Neural cell (in vitro differentiated cells): ENCODE measurements at regions not wholly inside any gene's neighbourhood (a gene's known extent, or its start where the extent isn't known, plus 50 kb on each side); places are given as distances from the start of the nearest gene placed in this dataset.
"Not testable (repeated sequence)": the region's sequence is repeated elsewhere in the genome, so short reads cannot be mapped to it uniquely, and the experiment has no call there.

ENCODE experiments used
- H2AFZ ChIP-seq: fragments of 200-600, 300-800 bp; sonication (generic), shearing (Covaris generic); 2 replicates; pipeline ENCODE4 v1.6.0; 2014; ENCODE audit warnings: low read depth, mild to moderate bottlenecking, antibody characterized with exemption, low read length, moderate library complexity
- H3F3A ChIP-seq: fragments of 200-600 bp; shearing (Covaris generic); 2 replicates; pipeline ENCODE4 v1.6.1; 2016; ENCODE audit warnings: mild to moderate bottlenecking, moderate library complexity, mixed read lengths, antibody characterized with exemption, low read length; ENCODE audit not compliant: insufficient read depth, poor library complexity, severe bottlenecking
- H3K27ac ChIP-seq: fragments of 200-600, 300-800 bp; sonication (generic), shearing (Covaris generic); 2 replicates; pipeline ENCODE4 v1.5.1; 2014; ENCODE audit warnings: mild to moderate bottlenecking, low read length, moderate library complexity
- H3K27me3 ChIP-seq: fragments of 300-800, 200-600 bp; sonication (generic), shearing (Covaris generic); 2 replicates; pipeline ENCODE4 v1.6.0; 2014; ENCODE audit warnings: mild to moderate bottlenecking, low read depth, low read length, moderate library complexity; ENCODE audit not compliant: insufficient read depth
- H3K36me3 ChIP-seq: fragments of 300-800, 200-600 bp; sonication (generic), shearing (Covaris generic); 2 replicates; pipeline ENCODE4 v1.5.1; 2014; ENCODE audit warnings: mild to moderate bottlenecking, antibody characterized with exemption, low read length, moderate library complexity; ENCODE audit not compliant: insufficient read depth
- H3K4me2 ChIP-seq: fragments of 300-800, 200-600 bp; sonication (generic), shearing (Covaris generic); 2 replicates; pipeline ENCODE4 v1.6.0; 2014; ENCODE audit warnings: mild to moderate bottlenecking, low read length
- H3K4me3 ChIP-seq: fragments of 300-800, 200-600 bp; sonication (generic), shearing (Covaris generic); 2 replicates; pipeline ENCODE4 v1.5.1; 2014; ENCODE audit warnings: mild to moderate bottlenecking, low read length, moderate library complexity
- H3K79me2 ChIP-seq: fragments of 200-600 bp; shearing (Covaris generic); replicated peaks from 2 replicates; pipeline ENCODE4 v1.6.0; 2014; ENCODE audit warnings: mild to moderate bottlenecking, low read length, moderate library complexity; ENCODE audit not compliant: insufficient read depth
- H3K9ac ChIP-seq: fragments of 300-800, 200-600 bp; sonication (generic), shearing (Covaris generic); 2 replicates; pipeline ENCODE4 v1.6.1; 2016; ENCODE audit warnings: mild to moderate bottlenecking, low read length, mixed read lengths
- H3K9me2 ChIP-seq: fragments of 200-600 bp; shearing (Covaris generic); 2 replicates; pipeline ENCODE4 v1.6.1; 2016; ENCODE audit warnings: mild to moderate bottlenecking, low read length, mixed read lengths; ENCODE audit not compliant: insufficient read depth
- H3K9me3 ChIP-seq: fragments of 200-600, 300-800 bp; sonication (generic), shearing (Covaris generic); 2 replicates; pipeline ENCODE4 v1.6.1; 2016; ENCODE audit warnings: mild to moderate bottlenecking, mixed run types, low read length, moderate library complexity, mixed read lengths
- H4K20me1 ChIP-seq: fragments of 200-600 bp; shearing (Covaris generic); 2 replicates; pipeline ENCODE4 v1.6.1; 2016; ENCODE audit warnings: mild to moderate bottlenecking, mixed run types; ENCODE audit not compliant: insufficient read depth
- CTCF ChIP-seq: fragments of 450-650 bp; IDR thresholded peaks from 2 replicates; pipeline ENCODE4 v1.5.1; 2014; ENCODE audit warnings: antibody characterized with exemption, mild to moderate bottlenecking, moderate library complexity; ENCODE audit not compliant: poor library complexity, severe bottlenecking
- EP300 ChIP-seq: fragments of 450-650 bp; conservative IDR thresholded peaks from 2 replicates; pipeline ENCODE4 v1.6.1; 2014; ENCODE audit warnings: antibody characterized with exemption, mild to moderate bottlenecking, moderate library complexity; ENCODE audit not compliant: poor library complexity, severe bottlenecking
- EZH2 ChIP-seq: fragments of 200-600, 300-800 bp; shearing (Covaris generic), sonication (generic); IDR thresholded peaks from 2 replicates; pipeline ENCODE4 v1.6.1; 2014; ENCODE audit warnings: antibody characterized with exemption, low read length, borderline replicate concordance, mild to moderate bottlenecking; ENCODE audit not compliant: insufficient read depth, poor library complexity, severe bottlenecking
- MXI1 ChIP-seq: fragments of 450-650 bp; conservative IDR thresholded peaks from 2 replicates; pipeline ENCODE4 v1.6.1; 2014; ENCODE audit warnings: antibody characterized with exemption, mild to moderate bottlenecking; ENCODE audit not compliant: poor library complexity, severe bottlenecking
- POLR2AphosphoS5 ChIP-seq: IDR thresholded peaks from 2 replicates; pipeline ENCODE4 v1.6.1; 2012
- RAD21 ChIP-seq: fragments of 450-650 bp; conservative IDR thresholded peaks from 2 replicates; pipeline ENCODE4 v1.6.1; 2014; ENCODE audit warnings: antibody characterized with exemption, mild to moderate bottlenecking, moderate library complexity
- REST ChIP-seq: IDR thresholded peaks from 2 replicates; pipeline ENCODE4 v1.6.1; 2012; ENCODE audit warnings: borderline replicate concordance
- SMC3 ChIP-seq: fragments of 450-650 bp; conservative IDR thresholded peaks from 2 replicates; pipeline ENCODE4 v1.6.1; 2014; ENCODE audit warnings: antibody characterized with exemption, mild to moderate bottlenecking, moderate library complexity; ENCODE audit not compliant: poor library complexity
- TAF1 ChIP-seq: IDR thresholded peaks from 2 replicates; pipeline ENCODE4 v1.6.1; 2012; ENCODE audit warnings: low read depth

- no peaks in the 10 kb centered on the region for H3F3A ChIP-seq
- no peak overlapping the region for H3K4me2 ChIP-seq
- no peak for TF ChIP-seq TAF1
- TF ChIP-seq SMC3: no peak
- no peak for TF ChIP-seq RAD21
- no peak for TF ChIP-seq REST
- TF ChIP-seq CTCF: no peak
- TF ChIP-seq EP300: no peak
- no peak for TF ChIP-seq POLR2AphosphoS5
- TF ChIP-seq EZH2: no peak
- no peak for TF ChIP-seq MXI1
- H3K9me3 ChIP-seq: no peaks in the 10 kb centered on the region
- no peaks in the 10 kb centered on the region for H3K36me3 ChIP-seq
- no peaks in the 10 kb centered on the region for H3K9me2 ChIP-seq
- no peak overlapping the region for H3K27ac ChIP-seq
- H2AFZ ChIP-seq: no peak overlapping the region
- no peak overlapping the region for H3K4me3 ChIP-seq
- no peak overlapping the region for H3K9ac ChIP-seq
- H3K79me2 ChIP-seq: no peaks in the 10 kb centered on the region
- no peaks in the 10 kb centered on the region for H4K20me1 ChIP-seq
- no peaks in the 10 kb centered on the region for H3K27me3 ChIP-seq
Measured at GRCh38 chr6:96702626-96703025, 134.7 kb downstream of the GPR63 start.

- Histone ChIP-seq H3K36me3 (no peaks in the 10 kb centered on the region), H3K9me3 (no peaks in the 10 kb centered on the region), H4K20me1 (no peaks in the 10 kb centered on the region), H3K9me2 (no peaks in the 10 kb centered on the region), H3K9ac (no peak overlapping the region), H3F3A (no peaks in the 10 kb centered on the region), H3K27me3 (no peaks in the 10 kb centered on the region), H3K4me2 (no peak overlapping the region), H3K4me3 (no peak overlapping the region), H3K79me2 (no peaks in the 10 kb centered on the region), H2AFZ (no peak overlapping the region), H3K27ac (no peak overlapping the region)
- no peak for TF ChIP-seq TAF1
- TF ChIP-seq CTCF: no peak
- TF ChIP-seq RAD21: no peak
- TF ChIP-seq REST: no peak
- no peak for TF ChIP-seq EP300
- no peak for TF ChIP-seq POLR2AphosphoS5
- no peak for TF ChIP-seq MXI1
Measured at GRCh38 chr6:96700915-96701314, 136.4 kb downstream of the GPR63 start.

- not testable (repeated sequence) for H3K9me3 ChIP-seq, H3K27me3 ChIP-seq, H3K36me3 ChIP-seq, H3K9ac ChIP-seq, H3K9me2 ChIP-seq, H3K4me2 ChIP-seq, H3F3A ChIP-seq, H3K79me2 ChIP-seq, H3K4me3 ChIP-seq, H3K27ac ChIP-seq, H2AFZ ChIP-seq, H4K20me1 ChIP-seq
Measured at GRCh38 chr6:96694429-96694828, 131.5 kb downstream of the FHL5 start.
